Neural progenitor cell (in vitro differentiated cells): ENCODE measurements at regions not wholly inside any gene's neighbourhood (a gene's known extent, or its start where the extent isn't known, plus 50 kb on each side); places are given as distances from the start of the nearest gene placed in this dataset.

Experiments
- DNase-seq: peaks from one replicate; pipeline ENCODE4 v3.0.0-alpha.2; 2016; ENCODE audit warnings: low spot score
- H2AFZ ChIP-seq: fragments of 200-600 bp; sonication (generic); replicated peaks from 2 replicates; pipeline ENCODE4 v1.6.1; 2016; ENCODE audit warnings: antibody characterized with exemption
- H3F3A ChIP-seq: fragments of 200-600 bp; sonication (generic); 2 replicates; pipeline ENCODE4 v1.6.1; 2016; ENCODE audit warnings: antibody characterized with exemption, low read depth
- H3K27ac ChIP-seq: fragments of 200-600 bp; sonication (generic); 2 replicates; pipeline ENCODE4 v1.5.1; 2016; ENCODE audit warnings: mild to moderate bottlenecking
- H3K27me3 ChIP-seq: fragments of 200-600 bp; sonication (generic); 2 replicates; pipeline ENCODE4 v1.6.1; 2016; ENCODE audit warnings: mild to moderate bottlenecking, moderate library complexity
- H3K36me3 ChIP-seq: fragments of 200-600 bp; sonication (generic); 2 replicates; pipeline ENCODE4 v1.5.1; 2016
- H3K4me1 ChIP-seq: fragments of 200-600 bp; sonication (generic); 2 replicates; pipeline ENCODE4 v1.6.1; 2016; ENCODE audit warnings: mixed run types
- H3K4me2 ChIP-seq: fragments of 200-600 bp; sonication (generic); 2 replicates; pipeline ENCODE4 v1.6.1; 2016
- H3K4me3 ChIP-seq: fragments of 200-600 bp; sonication (generic); 2 replicates; pipeline ENCODE4 v1.5.1; 2016
- H3K79me2 ChIP-seq: fragments of 200-600 bp; sonication (generic); 2 replicates; pipeline ENCODE4 v1.6.1; 2016; ENCODE audit warnings: low read depth
- H3K9ac ChIP-seq: fragments of 200-600 bp; sonication (generic); 2 replicates; pipeline ENCODE4 v1.6.1; 2016
- H3K9me3 ChIP-seq: fragments of 200-600 bp; sonication (generic); 2 replicates; pipeline ENCODE4 v1.5.1; 2016; ENCODE audit warnings: low read depth
- H4K20me1 ChIP-seq: fragments of 200-600 bp; sonication (generic); 2 replicates; pipeline ENCODE4 v1.6.1; 2016; ENCODE audit warnings: low read depth
- H3K27ac Mint-ChIP-seq: 3 replicates; pipeline ENCODE4 v1.8.0; 2021; ENCODE audit warnings: mixed read lengths
- H3K27me3 Mint-ChIP-seq: 2 replicates; pipeline ENCODE4 v1.8.0; 2022; ENCODE audit warnings: low read depth, mild to moderate bottlenecking, inconsistent platforms, moderate library complexity, mixed read lengths; ENCODE audit not compliant: insufficient read depth
- H3K36me3 Mint-ChIP-seq: 3 replicates; pipeline ENCODE4 v1.8.0; 2021; ENCODE audit warnings: mixed read lengths
- H3K4me1 Mint-ChIP-seq: 3 replicates; pipeline ENCODE4 v1.8.0; 2021; ENCODE audit warnings: mixed read lengths
- H3K4me3 Mint-ChIP-seq: 3 replicates; pipeline ENCODE4 v1.8.0; 2021; ENCODE audit warnings: mild to moderate bottlenecking, moderate library complexity, mixed read lengths
- H3K9me3 Mint-ChIP-seq: 3 replicates; pipeline ENCODE4 v1.8.0; 2020; ENCODE audit warnings: mixed read lengths
- EZH2 ChIP-seq: fragments of 200-600 bp; sonication (generic); IDR thresholded peaks from 2 replicates; pipeline ENCODE4 v1.6.1; 2017; ENCODE audit warnings: antibody characterized with exemption, mild to moderate bottlenecking, moderate library complexity
- EZH2phosphoT487 ChIP-seq: fragments of 200-600 bp; sonication (generic); IDR thresholded peaks from 2 replicates; pipeline ENCODE4 v1.6.1; 2017; ENCODE audit warnings: antibody characterized with exemption
- TF ChIP-seq, protein P1 (sequence below): fragments of 200-600 bp; sonication (generic); IDR thresholded peaks from 2 replicates; pipeline ENCODE4 v1.5.1; 2017; ENCODE audit warnings: antibody characterized with exemption, mild to moderate bottlenecking

DNA sequence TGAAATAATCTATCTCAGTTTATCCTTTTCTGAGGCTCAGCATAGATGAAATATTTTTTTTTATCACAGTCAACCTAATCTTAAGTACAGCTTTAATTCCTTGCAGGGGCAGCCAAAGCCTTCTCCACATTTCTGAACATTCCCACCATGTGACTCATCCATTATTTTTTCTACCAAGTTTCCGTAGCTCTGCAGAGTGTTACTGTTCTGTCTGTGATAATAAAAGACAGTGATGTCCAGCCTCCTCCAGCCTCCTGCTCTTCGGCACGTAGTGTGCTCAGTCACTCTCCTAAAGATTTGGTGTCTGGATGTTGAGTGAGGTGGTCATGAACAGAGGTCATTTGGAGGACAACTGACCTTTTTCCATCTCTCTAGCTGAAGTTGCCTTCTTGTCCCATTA, 338.1 kb upstream of the ADAMTS16 start:
- Histone ChIP-seq H3K27me3 (no peaks in the 10 kb centered on the region), H3K36me3 (no peaks in the 10 kb centered on the region), H2AFZ (no peak overlapping the region), H3K79me2 (no peaks in the 10 kb centered on the region), H3K4me1 (no peaks in the 10 kb centered on the region), H3K4me2 (no peak overlapping the region), H3K27ac (no peak overlapping the region), H4K20me1 (no peaks in the 10 kb centered on the region), H3K4me3 (no peak overlapping the region), H3K9me3 (no peaks in the 10 kb centered on the region), H3F3A (no peaks in the 10 kb centered on the region), H3K9ac (no peak overlapping the region)
- Mint-ChIP-seq H3K36me3 (no peaks in the 10 kb centered on the region), H3K9me3 (no peaks in the 10 kb centered on the region), H3K27ac (no peak overlapping the region), H3K4me1 (no peaks in the 10 kb centered on the region), H3K4me3 (no peak overlapping the region), H3K27me3 (no peaks in the 10 kb centered on the region)
- no peak for TF ChIP-seq EZH2
- TF ChIP-seq EZH2phosphoT487, result no peak
- DNase-seq, result no peak

DNA sequence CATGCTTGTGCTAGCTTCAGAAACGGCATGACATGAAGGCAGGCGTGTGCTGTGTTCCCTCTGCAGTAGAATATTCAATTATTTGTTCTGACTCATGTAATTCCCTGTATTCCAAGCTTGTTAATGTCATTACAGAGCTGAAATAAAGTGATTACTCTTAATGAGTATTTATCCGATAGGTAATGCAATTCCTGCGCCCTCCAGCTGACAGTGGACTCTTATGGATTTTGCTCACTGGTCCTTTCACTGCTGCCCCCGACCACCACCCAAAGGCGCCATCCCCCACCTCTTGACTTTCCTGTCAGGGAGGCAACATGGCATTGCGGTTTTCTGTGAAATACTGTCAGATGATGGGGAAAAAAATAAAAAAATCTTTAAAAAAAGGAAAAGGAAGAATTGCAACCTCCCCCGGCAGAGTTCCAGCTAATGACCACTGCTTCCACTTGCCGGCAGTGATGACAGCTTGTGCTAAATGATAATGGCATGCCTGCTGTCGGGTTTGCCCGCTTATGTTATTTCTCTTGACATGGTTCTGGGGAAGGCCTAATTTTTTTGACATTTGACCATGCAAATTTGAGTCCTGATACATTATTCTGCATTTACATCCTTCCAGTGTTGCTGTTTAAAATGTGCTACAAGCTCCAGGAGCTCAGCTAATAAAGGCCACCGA, 335.3 kb upstream of the ADAMTS16 start:
- Histone ChIP-seq H3F3A (no peaks in the 10 kb centered on the region), H3K27ac (no peak overlapping the region), H3K4me1 (no peaks in the 10 kb centered on the region), H4K20me1 (no peaks in the 10 kb centered on the region), H2AFZ (no peak overlapping the region), H3K9ac (no peak overlapping the region), H3K4me3 (no peak overlapping the region), H3K4me2 (no peak overlapping the region), H3K9me3 (no peaks in the 10 kb centered on the region), H3K27me3 (no peaks in the 10 kb centered on the region), H3K79me2 (no peaks in the 10 kb centered on the region), H3K36me3 (no peaks in the 10 kb centered on the region)
- Mint-ChIP-seq H3K36me3 (no peaks in the 10 kb centered on the region), H3K27ac (no peak overlapping the region), H3K4me1 (no peaks in the 10 kb centered on the region), H3K9me3 (no peaks in the 10 kb centered on the region), H3K4me3 (no peak overlapping the region), H3K27me3 (no peaks in the 10 kb centered on the region)
- DNase-seq, result no peak
- TF ChIP-seq, protein P1, sequence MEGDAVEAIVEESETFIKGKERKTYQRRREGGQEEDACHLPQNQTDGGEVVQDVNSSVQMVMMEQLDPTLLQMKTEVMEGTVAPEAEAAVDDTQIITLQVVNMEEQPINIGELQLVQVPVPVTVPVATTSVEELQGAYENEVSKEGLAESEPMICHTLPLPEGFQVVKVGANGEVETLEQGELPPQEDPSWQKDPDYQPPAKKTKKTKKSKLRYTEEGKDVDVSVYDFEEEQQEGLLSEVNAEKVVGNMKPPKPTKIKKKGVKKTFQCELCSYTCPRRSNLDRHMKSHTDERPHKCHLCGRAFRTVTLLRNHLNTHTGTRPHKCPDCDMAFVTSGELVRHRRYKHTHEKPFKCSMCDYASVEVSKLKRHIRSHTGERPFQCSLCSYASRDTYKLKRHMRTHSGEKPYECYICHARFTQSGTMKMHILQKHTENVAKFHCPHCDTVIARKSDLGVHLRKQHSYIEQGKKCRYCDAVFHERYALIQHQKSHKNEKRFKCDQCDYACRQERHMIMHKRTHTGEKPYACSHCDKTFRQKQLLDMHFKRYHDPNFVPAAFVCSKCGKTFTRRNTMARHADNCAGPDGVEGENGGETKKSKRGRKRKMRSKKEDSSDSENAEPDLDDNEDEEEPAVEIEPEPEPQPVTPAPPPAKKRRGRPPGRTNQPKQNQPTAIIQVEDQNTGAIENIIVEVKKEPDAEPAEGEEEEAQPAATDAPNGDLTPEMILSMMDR, result no peak
- TF ChIP-seq EZH2phosphoT487 (no peak), EZH2 (no peak)

DNA sequence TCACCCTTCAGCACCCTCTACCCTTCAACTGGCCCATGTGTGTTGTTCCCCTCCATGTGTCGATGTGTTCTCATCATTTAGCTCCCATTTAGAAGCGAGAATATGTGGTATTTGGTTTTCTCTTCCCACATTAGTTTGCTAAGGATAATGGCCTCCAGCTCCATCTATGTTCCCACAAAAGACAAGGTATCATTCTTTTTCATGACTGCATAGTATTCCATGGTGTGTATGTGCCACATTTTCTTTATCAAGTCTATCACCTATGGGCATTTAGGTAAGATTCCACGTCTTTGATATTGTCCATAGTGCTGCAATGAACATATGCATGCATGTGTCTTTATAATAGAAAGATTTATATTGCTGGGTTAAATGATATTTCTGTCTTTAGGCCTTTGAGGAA, 325.1 kb upstream of the ADAMTS16 start:
- no peak overlapping the region for H3K4me3 Mint-ChIP-seq
- H3K4me1 Mint-ChIP-seq, result no peaks in the 10 kb centered on the region
- Histone ChIP-seq H3F3A (no peaks in the 10 kb centered on the region), H3K4me3 (no peak overlapping the region), H3K9ac (no peak overlapping the region), H3K4me2 (no peak overlapping the region), H3K79me2 (no peaks in the 10 kb centered on the region), H4K20me1 (no peaks in the 10 kb centered on the region), H3K27me3 (no peaks in the 10 kb centered on the region), H2AFZ (no peak overlapping the region), H3K4me1 (no peaks in the 10 kb centered on the region), H3K9me3 (no peaks in the 10 kb centered on the region), H3K36me3 (no peaks in the 10 kb centered on the region), H3K27ac (no peak overlapping the region)
- H3K36me3 Mint-ChIP-seq, result no peaks in the 10 kb centered on the region
- H3K27ac Mint-ChIP-seq, result no peak overlapping the region
- no peak for DNase-seq
- peaks cover 2% of the 10 kb centered on the region for H3K27me3 Mint-ChIP-seq
- peaks cover 3% of the 10 kb centered on the region for H3K9me3 Mint-ChIP-seq
- TF ChIP-seq, protein P1, result no peak
- no peak for TF ChIP-seq EZH2
- TF ChIP-seq EZH2phosphoT487, result no peak

DNA sequence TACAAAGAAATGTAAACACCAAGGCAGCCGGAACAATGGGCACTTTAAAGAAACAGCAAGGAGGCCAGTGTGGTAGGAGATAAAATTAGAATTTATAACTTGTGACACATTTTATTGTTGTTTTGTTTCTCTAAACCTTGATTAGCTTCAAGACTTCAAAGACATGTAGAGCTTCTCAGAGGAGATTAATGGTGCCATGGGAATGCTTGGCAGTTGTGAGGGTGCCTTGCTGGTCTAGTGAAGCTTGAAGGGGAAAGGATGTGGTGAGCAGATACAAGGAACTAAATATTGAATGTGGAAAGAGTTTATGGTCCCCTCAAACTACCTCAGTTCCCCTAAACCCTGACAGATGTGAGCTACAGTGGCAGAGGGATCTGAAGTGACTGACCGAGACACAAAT, 322.4 kb upstream of the ADAMTS16 start:
- Histone ChIP-seq H3F3A (no peaks in the 10 kb centered on the region), H3K9me3 (no peaks in the 10 kb centered on the region), H3K9ac (no peak overlapping the region), H3K27ac (no peak overlapping the region), H3K4me2 (no peak overlapping the region), H3K79me2 (no peaks in the 10 kb centered on the region), H3K36me3 (no peaks in the 10 kb centered on the region), H3K4me1 (no peaks in the 10 kb centered on the region), H3K4me3 (no peak overlapping the region), H4K20me1 (no peaks in the 10 kb centered on the region), H2AFZ (no peak overlapping the region), H3K27me3 (no peaks in the 10 kb centered on the region)
- no peaks in the 10 kb centered on the region for H3K4me1 Mint-ChIP-seq
- H3K4me3 Mint-ChIP-seq, result no peak overlapping the region
- DNase-seq, result no peak
- H3K9me3 Mint-ChIP-seq, result peaks cover 6% of the 10 kb centered on the region
- H3K27me3 Mint-ChIP-seq, result peaks cover 2% of the 10 kb centered on the region
- no peaks in the 10 kb centered on the region for H3K36me3 Mint-ChIP-seq
- TF ChIP-seq, protein P1, result no peak
- TF ChIP-seq EZH2 (no peak), EZH2phosphoT487 (no peak)
- H3K27ac Mint-ChIP-seq, result no peak overlapping the region
